Activated B cell treated with CpG ODN at 0.5 μM for 24 hours (primary cell): ENCODE measurements at regions not wholly inside any gene's neighbourhood (a gene's known extent, or its start where the extent isn't known, plus 50 kb on each side); places are given as distances from the start of the nearest gene placed in this dataset.

Experiments
- ATAC-seq: fragments of 200-7000 bp; cut with Tn5 transposase; one replicate; pipeline ENCODE4 v1.10.0; 2021; ENCODE audit warnings: low read depth, mild to moderate bottlenecking, moderate library complexity
- CTCF ChIA-PET: fragments of 350-600 bp; sonication (Branson Sonifier 250); formaldehyde crosslinking; loops from one replicate; lab custom pipeline; 2021; ENCODE audit warnings: antibody characterized with exemption; lab: Charles Lee
- POLR2A ChIA-PET: fragments of 350-600 bp; sonication (Branson Sonifier 250); formaldehyde crosslinking; loops from one replicate; lab custom pipeline; 2021; ENCODE audit warnings: antibody characterized with exemption; lab: Charles Lee
- DNase-seq: peaks from one replicate; pipeline ENCODE4 v3.0.0; 2022
- H3K27ac Mint-ChIP-seq: one replicate; pipeline ENCODE4 v1.8.0; 2020; ENCODE audit warnings: mixed read lengths
- H3K27me3 Mint-ChIP-seq: one replicate; pipeline ENCODE4 v1.8.0; 2021; ENCODE audit warnings: mixed read lengths
- H3K36me3 Mint-ChIP-seq: one replicate; pipeline ENCODE4 v1.8.0; 2021; ENCODE audit warnings: low read depth, mixed read lengths
- H3K4me1 Mint-ChIP-seq: one replicate; pipeline ENCODE4 v1.8.0; 2021; ENCODE audit warnings: mixed read lengths
- H3K4me3 Mint-ChIP-seq: one replicate; pipeline ENCODE4 v1.8.0; 2020; ENCODE audit warnings: mild to moderate bottlenecking, mixed read lengths
- H3K9me3 Mint-ChIP-seq: one replicate; pipeline ENCODE4 v1.8.0; 2020; ENCODE audit warnings: mixed read lengths
- intact Hi-C: fragments of 100-400 bp; cut with micrococcal nuclease; formaldehyde crosslinking; loops from one replicate; pipeline ENCODE4 v1.15.1; 2024
- TF ChIP-seq, protein P1 (sequence below): fragments of 200-600 bp; IDR thresholded peaks from one replicate; pipeline ENCODE4 v1.8.0; 2022; ENCODE audit warnings: antibody characterized with exemption, mild to moderate bottlenecking

DNA sequence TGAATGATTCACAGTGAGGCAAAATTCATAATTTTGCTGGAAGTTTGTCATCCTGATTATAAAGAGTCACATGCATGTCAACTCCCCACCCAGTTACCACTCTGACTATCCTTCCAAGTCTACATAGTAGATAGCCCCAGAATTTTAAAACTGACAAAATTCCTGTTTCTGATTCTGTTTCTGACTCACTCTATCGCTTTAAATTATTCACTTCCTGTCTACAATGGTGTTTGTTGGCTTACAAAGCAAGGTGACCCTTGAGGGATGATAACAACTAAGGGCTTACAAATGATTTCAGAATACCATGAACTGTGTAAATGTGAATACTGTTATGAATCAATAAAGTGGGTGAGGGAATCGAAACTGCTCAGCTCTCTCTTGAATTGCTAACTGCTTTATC lies 98.7 kb upstream of the KL start:
- Mint-ChIP-seq H3K9me3 (peaks cover 9% of the 10 kb centered on the region), H3K4me3 (no peak overlapping the region), H3K27me3 (peaks cover 6% of the 10 kb centered on the region), H3K4me1 (no peaks in the 10 kb centered on the region), H3K27ac (no peak overlapping the region), H3K36me3 (no peaks in the 10 kb centered on the region)
- ChIA-PET POLR2A (no interaction called here), CTCF (no interaction called here)
- DNase-seq: no peak
- no peak for ATAC-seq
- intact Hi-C loops: no loop called here
- TF ChIP-seq, protein P1, sequence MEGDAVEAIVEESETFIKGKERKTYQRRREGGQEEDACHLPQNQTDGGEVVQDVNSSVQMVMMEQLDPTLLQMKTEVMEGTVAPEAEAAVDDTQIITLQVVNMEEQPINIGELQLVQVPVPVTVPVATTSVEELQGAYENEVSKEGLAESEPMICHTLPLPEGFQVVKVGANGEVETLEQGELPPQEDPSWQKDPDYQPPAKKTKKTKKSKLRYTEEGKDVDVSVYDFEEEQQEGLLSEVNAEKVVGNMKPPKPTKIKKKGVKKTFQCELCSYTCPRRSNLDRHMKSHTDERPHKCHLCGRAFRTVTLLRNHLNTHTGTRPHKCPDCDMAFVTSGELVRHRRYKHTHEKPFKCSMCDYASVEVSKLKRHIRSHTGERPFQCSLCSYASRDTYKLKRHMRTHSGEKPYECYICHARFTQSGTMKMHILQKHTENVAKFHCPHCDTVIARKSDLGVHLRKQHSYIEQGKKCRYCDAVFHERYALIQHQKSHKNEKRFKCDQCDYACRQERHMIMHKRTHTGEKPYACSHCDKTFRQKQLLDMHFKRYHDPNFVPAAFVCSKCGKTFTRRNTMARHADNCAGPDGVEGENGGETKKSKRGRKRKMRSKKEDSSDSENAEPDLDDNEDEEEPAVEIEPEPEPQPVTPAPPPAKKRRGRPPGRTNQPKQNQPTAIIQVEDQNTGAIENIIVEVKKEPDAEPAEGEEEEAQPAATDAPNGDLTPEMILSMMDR: no peak

DNA sequence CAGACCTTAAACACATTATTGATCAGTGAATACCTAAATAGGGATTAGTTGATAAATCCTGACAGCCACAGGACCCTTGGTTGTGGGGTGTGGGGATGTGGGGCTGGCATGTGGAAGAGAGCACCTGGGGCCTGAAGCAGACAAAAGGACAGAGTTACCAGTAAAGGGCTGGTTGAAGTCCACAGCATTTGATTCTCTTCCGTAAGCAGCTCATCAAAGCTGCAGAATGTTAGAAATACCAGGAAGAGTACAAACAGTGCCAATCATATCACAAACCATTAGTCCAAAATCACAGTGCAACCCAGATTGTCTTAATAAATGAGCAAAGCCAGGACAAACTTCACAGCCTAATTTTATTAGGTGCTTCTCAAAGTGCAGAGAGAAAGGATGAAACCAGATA lies 92.5 kb upstream of the KL start:
- TF ChIP-seq, protein P1: no peak
- intact Hi-C loops: no loop called here
- ATAC-seq: no peak
- no peaks in the 10 kb centered on the region for H3K9me3 Mint-ChIP-seq
- H3K4me3 Mint-ChIP-seq: no peak overlapping the region
- CTCF ChIA-PET: no interaction called here
- H3K27me3 Mint-ChIP-seq: peaks cover 6% of the 10 kb centered on the region
- no peaks in the 10 kb centered on the region for H3K4me1 Mint-ChIP-seq
- H3K27ac Mint-ChIP-seq: no peak overlapping the region
- POLR2A ChIA-PET: no interaction called here
- H3K36me3 Mint-ChIP-seq: no peaks in the 10 kb centered on the region
- no peak for DNase-seq

GRCh38 chr13:32924886-32925285 lies 91.3 kb upstream of the KL start:
- ChIA-PET CTCF (no interaction called here), POLR2A (no interaction called here)
- intact Hi-C loops: no loop called here
- ATAC-seq: no peak
- Mint-ChIP-seq H3K4me3 (no peak overlapping the region), H3K27ac (no peak overlapping the region), H3K9me3 (no peaks in the 10 kb centered on the region), H3K36me3 (no peaks in the 10 kb centered on the region), H3K4me1 (no peaks in the 10 kb centered on the region), H3K27me3 (peaks cover 9% of the 10 kb centered on the region)
- DNase-seq: no peak
- TF ChIP-seq, protein P1: no peak

GRCh38 chr13:32925506-32925905 lies 90.7 kb upstream of the KL start:
- TF ChIP-seq, protein P1: no peak
- no peak overlapping the region for H3K4me3 Mint-ChIP-seq
- H3K9me3 Mint-ChIP-seq: no peaks in the 10 kb centered on the region
- ChIA-PET POLR2A (no interaction called here), CTCF (no interaction called here)
- H3K27ac Mint-ChIP-seq: no peak overlapping the region
- ATAC-seq (no peak), DNase-seq (no peak)
- H3K27me3 Mint-ChIP-seq: peaks cover 9% of the 10 kb centered on the region
- no peaks in the 10 kb centered on the region for H3K36me3 Mint-ChIP-seq
- no peaks in the 10 kb centered on the region for H3K4me1 Mint-ChIP-seq
- intact Hi-C loops: no loop called here

DNA sequence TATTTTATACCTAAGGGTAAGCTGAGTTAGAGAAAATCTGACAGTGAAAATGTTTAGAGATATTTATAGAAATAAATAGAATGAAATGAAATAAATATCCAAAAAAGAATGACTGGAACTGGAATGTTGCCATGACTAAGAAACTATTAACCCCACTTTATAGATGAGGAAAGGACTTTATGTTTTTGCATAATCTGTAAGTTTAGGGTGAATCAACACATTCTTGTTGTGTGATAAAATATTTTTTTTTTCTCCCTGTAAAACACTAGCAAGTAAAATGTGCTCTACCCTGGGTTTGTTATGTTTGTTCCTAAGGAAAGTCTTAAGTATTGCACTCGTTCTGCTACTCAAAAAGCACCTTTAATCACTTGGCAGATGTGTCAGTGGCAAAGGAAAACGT lies 83.8 kb upstream of the KL start:
- POLR2A ChIA-PET: no interaction called here
- H3K4me3 Mint-ChIP-seq: no peak overlapping the region
- peaks cover 5% of the 10 kb centered on the region for H3K9me3 Mint-ChIP-seq
- H3K4me1 Mint-ChIP-seq: no peaks in the 10 kb centered on the region
- DNase-seq (no peak), ATAC-seq (no peak)
- CTCF ChIA-PET: no interaction called here
- peaks cover 19% of the 10 kb centered on the region for H3K27me3 Mint-ChIP-seq
- H3K36me3 Mint-ChIP-seq: no peaks in the 10 kb centered on the region
- H3K27ac Mint-ChIP-seq: no peak overlapping the region
- TF ChIP-seq, protein P1: no peak
- intact Hi-C loops: no loop called here
